Mucosa of rectum (tissue), 2 donors: ENCODE measurements at regions not wholly inside any gene's neighbourhood (a gene's known extent, or its start where the extent isn't known, plus 50 kb on each side); places are given as distances from the start of the nearest gene placed in this dataset.

Experiments used
- H3K27ac ChIP-seq, 2 donors: one replicate each; pipeline ENCODE4 v1.7.0; 2013; ENCODE audit warnings: inconsistent platforms in 2 of 2, low read depth in 2 of 2, low read length in 2 of 2
- H3K27me3 ChIP-seq, 2 donors: one replicate each; pipeline ENCODE4 v1.7.0; 2013; ENCODE audit warnings: low read length in 2 of 2; ENCODE audit not compliant: control insufficient read depth in 2 of 2, insufficient read depth in 2 of 2
- H3K36me3 ChIP-seq, 2 donors: one replicate each; pipeline ENCODE4 v1.7.0; 2013; ENCODE audit warnings: low read length in 2 of 2; ENCODE audit not compliant: control insufficient read depth in 2 of 2, insufficient read depth in 2 of 2
- H3K4me1 ChIP-seq, 2 donors: one replicate each; pipeline ENCODE4 v1.7.0; 2013; ENCODE audit warnings: low read length in 2 of 2, mild to moderate bottlenecking in 1 of 2; ENCODE audit not compliant: control insufficient read depth in 2 of 2, insufficient read depth in 2 of 2
- H3K4me3 ChIP-seq, 2 donors: one replicate each; pipeline ENCODE4 v1.7.0; 2013; ENCODE audit warnings: low read length in 2 of 2
- H3K9ac ChIP-seq, 2 donors: one replicate each; pipeline ENCODE4 v1.7.0; 2013; ENCODE audit warnings: low read length in 2 of 2, low read depth in 1 of 2, mild to moderate bottlenecking in 1 of 2
- H3K9me3 ChIP-seq, 2 donors: one replicate each; pipeline ENCODE4 v1.7.0; 2013; ENCODE audit warnings: low read length in 2 of 2; ENCODE audit not compliant: control insufficient read depth in 2 of 2
- donor health status: healthy.
- donor health status: Normal muscosa, but diverticular disease.

GRCh38 chr2:13611939-13612338 lies 895.2 kb downstream of the TRIB2 start:
- Histone ChIP-seq H3K27ac (no peak overlapping the region), H3K9ac (no peak overlapping the region), H3K4me3 (no peak overlapping the region), H3K36me3 (no peaks in the 10 kb centered on the region), H3K4me1 (no peaks in the 10 kb centered on the region), H3K27me3 (no peaks in the 10 kb centered on the region), H3K9me3 (no peaks in the 10 kb centered on the region)

- no peak overlapping the region for H3K27ac ChIP-seq
- no peaks in the 10 kb centered on the region for H3K9me3 ChIP-seq
- H3K4me3 ChIP-seq: no peak overlapping the region
- H3K4me1 ChIP-seq: no peaks in the 10 kb centered on the region
- H3K9ac ChIP-seq: no peak overlapping the region
- H3K36me3 ChIP-seq: no peaks in the 10 kb centered on the region
- no peaks in the 10 kb centered on the region for H3K27me3 ChIP-seq
These were observed 899.3 kb downstream of the TRIB2 start for GRCh38 chr2:13616059-13616458.

DNA sequence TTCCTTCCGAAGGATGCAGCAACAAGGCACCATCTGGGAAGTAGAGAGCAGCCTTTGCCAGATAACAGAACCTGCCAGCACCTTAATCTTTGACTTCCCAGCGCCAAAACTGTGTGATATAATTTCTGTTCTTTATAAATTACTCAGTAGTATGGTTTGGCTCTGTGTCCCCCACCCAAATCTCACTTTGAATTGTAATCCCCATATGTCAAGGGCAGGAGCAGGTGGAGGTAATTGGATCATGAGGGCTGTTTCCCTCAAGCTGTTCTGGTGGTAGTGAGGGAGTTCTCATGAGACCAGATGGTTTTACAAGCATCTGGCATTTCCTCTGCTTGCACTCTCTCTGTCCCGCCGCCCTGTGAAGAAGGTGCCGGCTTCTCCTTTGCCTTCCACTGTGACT lies 899.9 kb downstream of the TRIB2 start:
- Histone ChIP-seq H3K27ac (no peak overlapping the region), H3K4me1 (no peaks in the 10 kb centered on the region), H3K9ac (no peak overlapping the region), H3K9me3 (no peaks in the 10 kb centered on the region), H3K27me3 (no peaks in the 10 kb centered on the region), H3K4me3 (no peak overlapping the region), H3K36me3 (no peaks in the 10 kb centered on the region)

DNA sequence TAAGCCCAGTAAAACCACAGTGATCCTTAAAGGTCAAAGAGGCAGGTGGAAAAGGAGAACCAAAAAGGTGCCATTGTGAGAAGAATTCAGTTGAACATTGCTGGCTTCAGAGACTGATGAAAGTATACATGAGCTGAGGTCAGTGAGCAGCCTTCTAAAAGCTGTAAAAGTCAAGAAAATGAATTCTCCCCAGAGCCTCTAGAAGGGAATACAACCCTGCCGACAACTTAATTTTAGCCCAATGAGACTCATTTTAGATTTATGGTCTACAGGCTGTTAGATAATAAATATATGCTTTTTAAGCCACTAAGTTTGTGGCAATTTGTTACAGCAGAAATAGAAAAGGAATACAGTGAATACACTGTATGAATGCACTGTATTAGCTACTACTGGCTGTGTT lies 911.4 kb downstream of the TRIB2 start:
- Histone ChIP-seq H3K4me3 (no peak overlapping the region), H3K4me1 (no peaks in the 10 kb centered on the region), H3K27me3 (no peaks in the 10 kb centered on the region), H3K27ac (no peak overlapping the region), H3K9ac (no peak overlapping the region), H3K9me3 (no peaks in the 10 kb centered on the region), H3K36me3 (no peaks in the 10 kb centered on the region)

DNA sequence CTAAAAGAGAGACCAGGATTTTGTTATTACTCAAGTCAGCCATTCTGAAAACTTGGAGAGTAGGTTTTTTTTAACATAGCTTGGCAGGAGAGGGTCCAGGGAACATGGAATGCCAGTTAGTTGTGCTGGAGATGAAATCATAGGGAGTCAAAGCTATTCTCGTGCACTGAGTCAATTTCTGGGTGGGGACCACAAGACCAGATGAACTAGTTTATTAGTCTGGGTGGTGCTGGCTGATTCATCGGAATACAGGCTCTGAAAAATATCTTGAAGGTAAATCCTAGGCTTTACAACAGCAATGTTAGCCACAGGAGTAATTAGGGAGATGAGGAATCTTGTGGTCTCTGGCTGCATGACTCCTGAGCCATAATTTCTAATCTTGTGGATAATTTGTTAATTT lies 921.4 kb downstream of the TRIB2 start:
- H3K27me3 ChIP-seq: no peaks in the 10 kb centered on the region
- H3K4me1 ChIP-seq: no peaks in the 10 kb centered on the region
- H3K36me3 ChIP-seq: no peaks in the 10 kb centered on the region
- H3K4me3 ChIP-seq: no peak overlapping the region
- peaks cover 0 to 3% of the 10 kb centered on the region in 2 donors for H3K9me3 ChIP-seq
- H3K9ac ChIP-seq: no peak overlapping the region
- no peak overlapping the region for H3K27ac ChIP-seq

GRCh38 chr2:13649918-13650317 lies 933.2 kb downstream of the TRIB2 start:
- Histone ChIP-seq H3K9me3 (peaks cover 0 to 2% of the 10 kb centered on the region in 2 donors), H3K4me1 (no peaks in the 10 kb centered on the region), H3K36me3 (no peaks in the 10 kb centered on the region), H3K27me3 (no peaks in the 10 kb centered on the region), H3K4me3 (no peak overlapping the region), H3K27ac (no peak overlapping the region), H3K9ac (no peak overlapping the region)

- H3K9me3 ChIP-seq: peaks cover 0 to 2% of the 10 kb centered on the region in 2 donors
- no peak overlapping the region for H3K9ac ChIP-seq
- H3K36me3 ChIP-seq: no peaks in the 10 kb centered on the region
- H3K4me1 ChIP-seq: no peaks in the 10 kb centered on the region
- H3K27me3 ChIP-seq: no peaks in the 10 kb centered on the region
- H3K27ac ChIP-seq: no peak overlapping the region
- H3K4me3 ChIP-seq: no peak overlapping the region
These were observed 933.9 kb downstream of the TRIB2 start for GRCh38 chr2:13650586-13651180.

GRCh38 chr2:13651684-13652131 lies 935.0 kb downstream of the TRIB2 start:
- Histone ChIP-seq H3K4me1 (no peaks in the 10 kb centered on the region), H3K9ac (no peak overlapping the region), H3K27ac (no peak overlapping the region), H3K27me3 (no peaks in the 10 kb centered on the region), H3K4me3 (no peak overlapping the region), H3K9me3 (peaks cover 0 to 2% of the 10 kb centered on the region in 2 donors), H3K36me3 (no peaks in the 10 kb centered on the region)

- Histone ChIP-seq H3K9me3 (peaks cover 0 to 2% of the 10 kb centered on the region in 2 donors), H3K4me1 (no peaks in the 10 kb centered on the region), H3K27ac (no peak overlapping the region), H3K9ac (no peak overlapping the region), H3K36me3 (no peaks in the 10 kb centered on the region), H3K27me3 (no peaks in the 10 kb centered on the region), H3K4me3 (no peak overlapping the region)
These were observed 936.0 kb downstream of the TRIB2 start for GRCh38 chr2:13652531-13653313.

GRCh38 chr2:13654416-13654815 lies 937.7 kb downstream of the TRIB2 start:
- no peaks in the 10 kb centered on the region for H3K4me1 ChIP-seq
- peaks cover 0 to 2% of the 10 kb centered on the region in 2 donors for H3K9me3 ChIP-seq
- H3K27ac ChIP-seq: no peak overlapping the region
- H3K36me3 ChIP-seq: no peaks in the 10 kb centered on the region
- no peak overlapping the region for H3K9ac ChIP-seq
- H3K4me3 ChIP-seq: no peak overlapping the region
- H3K27me3 ChIP-seq: no peaks in the 10 kb centered on the region
